Keratinocyte (primary cell): ENCODE measurements at regions not wholly inside any gene's neighbourhood (a gene's known extent, or its start where the extent isn't known, plus 50 kb on each side); places are given as distances from the start of the nearest gene placed in this dataset.
A peak's percentile ranks its signal among the peaks of the same experiment; 100 is the strongest.

Experiments
- DNase-seq: peaks from one replicate; pipeline ENCODE4 v3.0.0-alpha.2; 2011; ENCODE audit warnings: low read depth, missing footprints, low spot score
- FAIRE-seq: peaks from 2 replicates; lab custom pipeline; 2011; peaks lifted over from hg19 to GRCh38; lab: Jason Lieb, UNC
- H2AFZ ChIP-seq: 2 replicates; pipeline ENCODE4 v1.6.0; 2012; ENCODE audit warnings: low read length, control low read depth, inconsistent platforms; ENCODE audit not compliant: control insufficient read depth
- H3K27ac ChIP-seq: 2 replicates; pipeline ENCODE4 v1.5.1; 2011; ENCODE audit warnings: low read length; ENCODE audit not compliant: control insufficient read depth, insufficient read depth
- H3K27me3 ChIP-seq: 3 replicates; pipeline ENCODE4 v1.6.0; 2011; ENCODE audit warnings: low read length; ENCODE audit not compliant: control insufficient read depth, insufficient read depth; ENCODE audit errors: extremely low read depth
- H3K36me3 ChIP-seq, 2 experiments: 2 replicates in 1 of 2; 3 replicates in 1 of 2; pipeline ENCODE4 v1.5.1; 2011; ENCODE audit warnings: low read length in 2 of 2, mild to moderate bottlenecking in 1 of 2; ENCODE audit not compliant: control insufficient read depth in 2 of 2, insufficient read depth in 2 of 2; ENCODE audit errors: extremely low read depth in 1 of 2
- H3K4me1 ChIP-seq: 3 replicates; pipeline ENCODE4 v1.5.1; 2011; ENCODE audit warnings: low read length; ENCODE audit not compliant: control insufficient read depth, insufficient read depth; ENCODE audit errors: extremely low read depth
- H3K4me2 ChIP-seq: 3 replicates; pipeline ENCODE4 v1.6.0; 2011; ENCODE audit warnings: low read depth, low read length; ENCODE audit not compliant: control insufficient read depth, insufficient read depth; ENCODE audit errors: extremely low read depth
- H3K4me3 ChIP-seq, 3 experiments: fragments of 200-600 bp in 1 of 3; sonication (generic) in 1 of 3; 2 replicates in 2 of 3; 3 replicates in 1 of 3; pipeline ENCODE4 v1.5.1; 2011 to 2016; ENCODE audit warnings: low read length in 3 of 3, mild to moderate bottlenecking in 3 of 3, control low read depth in 2 of 3, inconsistent platforms in 1 of 3, low read depth in 1 of 3, mixed read lengths in 1 of 3, mixed run types in 1 of 3, moderate library complexity in 1 of 3; ENCODE audit not compliant: control insufficient read depth in 2 of 3, insufficient read depth in 2 of 3; ENCODE audit errors: extremely low read depth in 1 of 3
- H3K79me2 ChIP-seq: 2 replicates; pipeline ENCODE4 v1.6.0; 2012; ENCODE audit warnings: low read length; ENCODE audit not compliant: control insufficient read depth, insufficient read depth
- H3K9ac ChIP-seq: 3 replicates; pipeline ENCODE4 v1.6.0; 2011; ENCODE audit warnings: low read length; ENCODE audit not compliant: control insufficient read depth, insufficient read depth; ENCODE audit errors: extremely low read depth
- H3K9me1 ChIP-seq: 3 replicates; pipeline ENCODE4 v1.6.0; 2011; ENCODE audit warnings: low read length; ENCODE audit not compliant: control insufficient read depth, insufficient read depth; ENCODE audit errors: extremely low read depth
- H3K9me3 ChIP-seq: 2 replicates; pipeline ENCODE4 v1.5.1; 2012; ENCODE audit warnings: low read depth, low read length; ENCODE audit not compliant: control insufficient read depth
- H4K20me1 ChIP-seq: 3 replicates; pipeline ENCODE4 v1.6.0; 2011; ENCODE audit warnings: low read length; ENCODE audit not compliant: control insufficient read depth, insufficient read depth; ENCODE audit errors: extremely low read depth
- CTCF ChIP-seq, 3 experiments: IDR thresholded peaks in 1 of 3; conservative IDR thresholded peaks in 1 of 3; optimal IDR thresholded peaks in 1 of 3; 2 replicates in 2 of 3; 3 replicates in 1 of 3; pipeline versions ENCODE3 to v1.5.1; 2011; ENCODE audit warnings: low read length in 3 of 3, mild to moderate bottlenecking in 3 of 3, moderate library complexity in 2 of 3, control low read depth in 1 of 3, inconsistent platforms in 1 of 3; ENCODE audit not compliant: insufficient read depth in 2 of 3; ENCODE audit errors: extremely low read depth in 1 of 3
- EZH2 ChIP-seq: IDR thresholded peaks from one replicate; pipeline ENCODE4 v1.6.1; 2012; ENCODE audit warnings: inconsistent platforms, mild to moderate bottlenecking, low read length, moderate library complexity
- dilution Hi-C: fragments of 300-500 bp; cut with MboI; formaldehyde crosslinking; loops from one replicate; pipeline ENCODE4 v1.7.0; 2020; ENCODE audit warnings: low sequenced_read_pairs; ENCODE audit not compliant: extremely low pct_ligation_motif_present

DNA sequence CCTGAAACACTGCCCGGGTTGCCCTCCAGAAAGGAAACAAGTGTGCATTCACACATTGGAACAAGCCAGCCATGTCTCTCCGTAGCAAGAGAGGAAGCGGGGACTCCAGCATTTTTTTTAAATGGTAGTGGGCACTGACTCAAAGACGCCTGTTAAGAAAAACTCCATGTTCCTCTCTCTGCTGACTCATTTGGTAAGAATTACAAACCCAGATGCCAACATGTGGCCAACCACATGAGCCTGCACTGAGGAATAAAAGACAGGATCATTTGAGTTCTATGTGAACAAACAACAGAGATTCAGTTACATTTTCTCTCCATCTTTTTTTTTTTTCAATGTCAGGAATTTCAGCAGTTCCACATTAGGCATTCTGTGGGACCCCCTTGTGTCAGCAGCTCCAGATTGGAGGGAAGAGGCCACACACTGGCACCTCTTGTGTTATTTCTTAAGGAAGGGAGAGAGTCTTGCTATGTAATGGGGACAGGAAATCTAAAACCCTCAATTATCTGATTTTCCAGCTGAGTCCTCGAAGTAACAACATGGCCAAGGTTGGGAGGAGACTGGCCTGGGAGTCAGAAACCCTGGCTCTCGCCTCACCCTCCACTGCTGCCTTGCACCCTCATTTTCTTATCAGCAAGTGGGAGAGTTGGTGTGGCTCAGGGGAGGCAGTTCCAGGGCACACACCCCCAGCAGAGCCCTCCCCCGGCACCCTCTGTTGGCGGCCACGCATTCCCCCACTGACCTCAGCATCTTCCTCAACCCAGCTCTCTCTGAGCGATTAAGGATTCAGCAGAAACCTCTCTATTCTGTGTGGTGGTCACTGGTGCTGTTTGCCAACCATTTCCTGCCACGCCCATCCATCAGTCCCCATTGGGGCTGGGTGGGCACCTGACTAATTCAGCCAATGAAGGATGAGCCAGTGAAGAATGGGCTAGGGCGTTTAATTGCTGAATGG lies 173.0 kb downstream of the FOXL1 start:
- no peak overlapping the region for H3K27ac ChIP-seq
- peaks cover 25% of the 10 kb centered on the region for H3K4me1 ChIP-seq
- H4K20me1 ChIP-seq = no peaks in the 10 kb centered on the region
- dilution Hi-C loops = no loop called here
- peak overlapping the region; percentile 25 for H3K4me2 ChIP-seq
- DNase-seq (peak; percentile 36), FAIRE-seq (peak; percentile 78)
- H3K4me3 ChIP-seq = no peak overlapping the region
- H3K27me3 ChIP-seq = no peaks in the 10 kb centered on the region
- no peak overlapping the region for H3K9ac ChIP-seq
- no peaks in the 10 kb centered on the region for H3K9me1 ChIP-seq
- peak overlapping the region; percentile 23 for H2AFZ ChIP-seq
- no peak for TF ChIP-seq EZH2
- no peak for TF ChIP-seq CTCF (optimal IDR thresholded peaks at IDR 0.05 in 1 of 3, IDR thresholded peaks at IDR 0.05 in 1 of 3, conservative IDR thresholded peaks at IDR 0.05 in 1 of 3; ENCODE audit: extremely low read depth in 1 of 3, insufficient read depth in 2 of 3, low read length in 3 of 3)
- no peaks in the 10 kb centered on the region for H3K36me3 ChIP-seq
- no peaks in the 10 kb centered on the region for H3K9me3 ChIP-seq
- no peaks in the 10 kb centered on the region for H3K79me2 ChIP-seq

GRCh38 chr16:86752582-86753175 lies 174.3 kb downstream of the FOXL1 start:
- Histone ChIP-seq H2AFZ (no peak overlapping the region), H3K79me2 (no peaks in the 10 kb centered on the region), H3K27ac (no peak overlapping the region), H3K9me3 (no peaks in the 10 kb centered on the region), H3K4me1 (peaks cover 23% of the 10 kb centered on the region), H3K4me2 (no peak overlapping the region), H3K9ac (no peak overlapping the region), H3K9me1 (no peaks in the 10 kb centered on the region), H4K20me1 (no peaks in the 10 kb centered on the region), H3K27me3 (no peaks in the 10 kb centered on the region), H3K36me3 (no peaks in the 10 kb centered on the region), H3K4me3 (no peak overlapping the region)
- FAIRE-seq = no peak
- DNase-seq = no peak
- dilution Hi-C loops = no loop called here
- TF ChIP-seq CTCF (optimal IDR thresholded peaks at IDR 0.05 in 1 of 3, IDR thresholded peaks at IDR 0.05 in 1 of 3, conservative IDR thresholded peaks at IDR 0.05 in 1 of 3; ENCODE audit: extremely low read depth in 1 of 3, insufficient read depth in 2 of 3, low read length in 3 of 3) = no peak
- TF ChIP-seq EZH2 = no peak
